ENCODE measurements at regions not wholly inside any gene's neighbourhood (a gene's known extent, or its start where the extent isn't known, plus 50 kb on each side); places are given as distances from the start of the nearest gene placed in this dataset.

- Mint-ChIP-seq H3K36me3 (peaks cover 19% of the 10 kb centered on the region), H3K4me3 (no peak overlapping the region), H3K9me3 (no peaks in the 10 kb centered on the region), H3K27me3 (peaks cover 10% of the 10 kb centered on the region), H3K27ac (no peak overlapping the region), H3K4me1 (ENCODE audit: unreplicated experiment) (peaks cover 8% of the 10 kb centered on the region)
- TF ChIP-seq, protein P1, sequence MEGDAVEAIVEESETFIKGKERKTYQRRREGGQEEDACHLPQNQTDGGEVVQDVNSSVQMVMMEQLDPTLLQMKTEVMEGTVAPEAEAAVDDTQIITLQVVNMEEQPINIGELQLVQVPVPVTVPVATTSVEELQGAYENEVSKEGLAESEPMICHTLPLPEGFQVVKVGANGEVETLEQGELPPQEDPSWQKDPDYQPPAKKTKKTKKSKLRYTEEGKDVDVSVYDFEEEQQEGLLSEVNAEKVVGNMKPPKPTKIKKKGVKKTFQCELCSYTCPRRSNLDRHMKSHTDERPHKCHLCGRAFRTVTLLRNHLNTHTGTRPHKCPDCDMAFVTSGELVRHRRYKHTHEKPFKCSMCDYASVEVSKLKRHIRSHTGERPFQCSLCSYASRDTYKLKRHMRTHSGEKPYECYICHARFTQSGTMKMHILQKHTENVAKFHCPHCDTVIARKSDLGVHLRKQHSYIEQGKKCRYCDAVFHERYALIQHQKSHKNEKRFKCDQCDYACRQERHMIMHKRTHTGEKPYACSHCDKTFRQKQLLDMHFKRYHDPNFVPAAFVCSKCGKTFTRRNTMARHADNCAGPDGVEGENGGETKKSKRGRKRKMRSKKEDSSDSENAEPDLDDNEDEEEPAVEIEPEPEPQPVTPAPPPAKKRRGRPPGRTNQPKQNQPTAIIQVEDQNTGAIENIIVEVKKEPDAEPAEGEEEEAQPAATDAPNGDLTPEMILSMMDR (conservative IDR thresholded peaks at IDR 0.05), result no peak
- DNase-seq (ENCODE audit: extremely low spot score, unreplicated experiment), result no peak
These were observed 301.0 kb upstream of the UMPS start for GRCh38 chr3:124429129-124429815.

DNA sequence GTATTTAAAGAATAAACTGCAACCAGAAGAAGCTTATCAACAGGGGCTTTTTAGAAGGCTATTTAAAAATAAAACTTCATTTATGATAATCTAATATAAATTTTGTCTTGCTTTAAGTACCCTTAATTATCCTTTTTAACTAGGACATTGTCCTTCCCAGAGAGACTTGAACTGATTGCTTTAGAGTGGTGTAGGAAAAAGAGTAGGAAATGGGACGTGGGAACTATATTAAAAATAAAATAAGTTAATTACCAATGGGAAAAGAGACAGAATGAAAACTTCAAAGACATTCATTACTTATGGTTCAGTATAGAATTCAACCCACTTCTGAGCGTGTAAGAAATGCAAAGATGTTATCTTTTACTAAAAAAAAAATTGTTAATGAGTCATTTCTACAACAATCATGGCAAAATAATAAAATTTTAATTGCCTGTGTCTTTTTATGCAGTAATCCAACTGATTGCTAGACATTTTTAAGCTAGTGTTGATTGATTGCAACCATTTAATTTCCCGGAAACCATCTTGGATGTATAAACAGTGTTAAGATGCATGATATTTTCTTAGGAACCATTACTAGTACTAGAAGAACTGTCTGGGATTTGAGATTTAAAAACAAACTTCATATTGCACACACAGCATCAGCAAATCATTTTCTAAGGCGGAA, 298.8 kb upstream of the UMPS start:
- no peak for DNase-seq (ENCODE audit: extremely low spot score, unreplicated experiment)
- H3K9me3 Mint-ChIP-seq, result no peaks in the 10 kb centered on the region
- H3K27me3 Mint-ChIP-seq, result peaks cover 4% of the 10 kb centered on the region
- no peak overlapping the region for H3K4me3 Mint-ChIP-seq
- H3K4me1 Mint-ChIP-seq (ENCODE audit: unreplicated experiment), result peaks cover 8% of the 10 kb centered on the region
- TF ChIP-seq, protein P1 (conservative IDR thresholded peaks at IDR 0.05), result no peak
- no peak overlapping the region for H3K27ac Mint-ChIP-seq
- peaks cover 27% of the 10 kb centered on the region for H3K36me3 Mint-ChIP-seq

GRCh38 chr3:124434176-124434575, 296.1 kb upstream of the UMPS start:
- TF ChIP-seq, protein P1 (conservative IDR thresholded peaks at IDR 0.05), result no peak
- Mint-ChIP-seq H3K9me3 (no peaks in the 10 kb centered on the region), H3K4me1 (ENCODE audit: unreplicated experiment) (peaks cover 2% of the 10 kb centered on the region), H3K36me3 (peaks cover 27% of the 10 kb centered on the region), H3K4me3 (no peak overlapping the region), H3K27ac (no peak overlapping the region), H3K27me3 (no peaks in the 10 kb centered on the region)
- no peak for DNase-seq (ENCODE audit: extremely low spot score, unreplicated experiment)

DNA sequence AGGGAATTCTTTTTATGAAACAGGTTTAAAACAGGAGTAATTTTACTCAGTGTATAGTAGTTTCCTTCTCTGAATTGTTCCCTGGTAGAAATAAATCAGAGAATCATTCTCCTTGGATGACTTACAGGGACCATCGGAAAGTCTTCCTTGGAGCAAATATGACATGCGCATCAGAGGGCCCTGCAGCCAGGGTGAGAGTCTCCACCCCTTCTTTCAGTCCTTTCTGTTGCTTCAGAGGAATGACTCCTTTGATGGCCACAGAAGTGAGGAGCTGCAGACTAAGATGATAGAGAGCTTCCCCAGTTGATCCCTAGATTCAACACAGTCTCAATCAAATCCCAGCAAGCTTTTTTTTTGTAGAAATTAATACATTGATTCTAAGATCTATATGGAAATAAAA, 294.8 kb upstream of the UMPS start:
- Mint-ChIP-seq H3K4me1 (ENCODE audit: unreplicated experiment) (peaks cover 4% of the 10 kb centered on the region), H3K27me3 (no peaks in the 10 kb centered on the region), H3K9me3 (no peaks in the 10 kb centered on the region), H3K4me3 (no peak overlapping the region), H3K27ac (no peak overlapping the region), H3K36me3 (peaks cover 31% of the 10 kb centered on the region)
- TF ChIP-seq, protein P1 (conservative IDR thresholded peaks at IDR 0.05), result no peak
- DNase-seq (ENCODE audit: extremely low spot score, unreplicated experiment), result no peak

DNA sequence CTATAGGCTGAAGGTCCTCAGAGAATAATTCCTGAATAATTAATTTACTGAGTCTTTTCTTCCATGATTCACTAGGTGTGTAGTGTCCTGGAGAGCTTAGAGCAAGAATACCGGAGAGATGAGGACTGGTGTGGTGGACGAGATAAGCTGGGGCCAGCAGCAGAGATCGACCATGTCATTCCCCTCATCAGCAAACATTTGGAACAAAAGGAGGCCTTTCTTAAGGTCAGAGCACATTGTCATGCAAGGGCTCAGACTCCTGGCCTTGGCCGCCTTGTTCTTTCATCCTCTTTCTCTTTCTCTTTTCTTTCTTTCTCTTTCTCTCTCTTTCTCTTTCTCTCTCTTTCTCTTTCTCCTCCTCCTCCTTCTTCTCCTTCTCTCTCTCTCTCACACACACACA, 291.4 kb upstream of the UMPS start:
- H3K36me3 Mint-ChIP-seq, result peaks cover 31% of the 10 kb centered on the region
- TF ChIP-seq, protein P1 (conservative IDR thresholded peaks at IDR 0.05), result no peak
- no peak for DNase-seq (ENCODE audit: extremely low spot score, unreplicated experiment)
- no peaks in the 10 kb centered on the region for H3K9me3 Mint-ChIP-seq
- no peak overlapping the region for H3K4me3 Mint-ChIP-seq
- H3K27ac Mint-ChIP-seq, result no peak overlapping the region
- H3K4me1 Mint-ChIP-seq (ENCODE audit: unreplicated experiment), result peaks cover 4% of the 10 kb centered on the region
- no peaks in the 10 kb centered on the region for H3K27me3 Mint-ChIP-seq
